HG03060 (cell line): ENCODE measurements at regions not wholly inside any gene's neighbourhood (a gene's known extent, or its start where the extent isn't known, plus 50 kb on each side); places are given as distances from the start of the nearest gene placed in this dataset.
"Not testable (repeated sequence)": the region's sequence is repeated elsewhere in the genome, so short reads cannot be mapped to it uniquely, and the experiment has no call there.

Experiments used
- ATAC-seq: cut with Tn5 transposase; IDR thresholded peaks from one replicate; pipeline ENCODE4 v1.9.1; 2021; ENCODE audit warnings: low read depth, moderate number of reproducible peaks; ENCODE audit not compliant: unreplicated experiment

GRCh38 chr1:95850763-95851162 lies 616.8 kb downstream of the RWDD3 start:
- ATAC-seq: no peak

GRCh38 chr1:95852483-95853070 lies 618.6 kb downstream of the RWDD3 start:
- no peak for ATAC-seq

GRCh38 chr1:95854457-95854856 lies 620.4 kb downstream of the RWDD3 start:
- no peak for ATAC-seq

GRCh38 chr1:95863086-95863485 lies 629.1 kb downstream of the RWDD3 start:
- ATAC-seq: no peak

GRCh38 chr1:95865769-95866168 lies 631.8 kb downstream of the RWDD3 start:
- ATAC-seq: no peak

GRCh38 chr1:95876276-95876675 lies 642.3 kb downstream of the RWDD3 start:
- ATAC-seq: no peak

- ATAC-seq: no peak
These were observed 645.6 kb downstream of the RWDD3 start for GRCh38 chr1:95879498-95880050.

- no peak for ATAC-seq
These were observed 655.0 kb downstream of the RWDD3 start for GRCh38 chr1:95888941-95889390.

- no peak for ATAC-seq
These were observed 655.4 kb downstream of the RWDD3 start for GRCh38 chr1:95889400-95889799.

GRCh38 chr1:95893921-95894320 lies 659.9 kb downstream of the RWDD3 start:
- ATAC-seq: no peak

GRCh38 chr1:95903060-95903459 lies 669.0 kb downstream of the RWDD3 start:
- ATAC-seq: no peak

GRCh38 chr1:95905818-95906395 lies 671.9 kb downstream of the RWDD3 start:
- ATAC-seq: no peak

- not testable (repeated sequence) for ATAC-seq
These were observed 677.7 kb downstream of the RWDD3 start for GRCh38 chr1:95911739-95912138.

GRCh38 chr1:95916616-95917015 lies 682.6 kb downstream of the RWDD3 start:
- ATAC-seq: no peak

GRCh38 chr1:95924684-95925083 lies 690.7 kb downstream of the RWDD3 start:
- no peak for ATAC-seq

- no peak for ATAC-seq
These were observed 692.3 kb downstream of the RWDD3 start for GRCh38 chr1:95926331-95926730.

GRCh38 chr1:95927061-95927460 lies 693.1 kb downstream of the RWDD3 start:
- no peak for ATAC-seq

- ATAC-seq: no peak
These were observed 701.7 kb downstream of the RWDD3 start for GRCh38 chr1:95935719-95936118.

GRCh38 chr1:95941121-95941798 lies 707.2 kb downstream of the RWDD3 start:
- ATAC-seq: no peak

GRCh38 chr1:95948023-95948422 lies 714.0 kb downstream of the RWDD3 start:
- ATAC-seq: no peak

GRCh38 chr1:95951371-95952102 lies 717.5 kb downstream of the RWDD3 start:
- no peak for ATAC-seq
